Neural crest cell (in vitro differentiated cells): ENCODE measurements at regions not wholly inside any gene's neighbourhood (a gene's known extent, or its start where the extent isn't known, plus 50 kb on each side); places are given as distances from the start of the nearest gene placed in this dataset.

Source experiments
- DNase-seq: peaks from one replicate; pipeline ENCODE4 v3.0.0; 2021; ENCODE audit warnings: low read depth, mixed read lengths, low spot score
- H3K27ac Mint-ChIP-seq: one replicate; pipeline ENCODE4 v1.8.0; 2021; ENCODE audit warnings: mild to moderate bottlenecking, mixed read lengths; ENCODE audit not compliant: unreplicated experiment
- H3K27me3 Mint-ChIP-seq: 2 replicates; pipeline ENCODE4 v1.8.0; 2021; ENCODE audit warnings: low read depth, mild to moderate bottlenecking, mixed read lengths
- H3K36me3 Mint-ChIP-seq: 2 replicates; pipeline ENCODE4 v1.8.0; 2021; ENCODE audit warnings: low read depth, mild to moderate bottlenecking, mixed read lengths
- H3K4me1 Mint-ChIP-seq: 2 replicates; pipeline ENCODE4 v1.8.0; 2021; ENCODE audit warnings: mixed read lengths
- H3K4me3 Mint-ChIP-seq: one replicate; pipeline ENCODE4 v1.8.0; 2021; ENCODE audit warnings: mild to moderate bottlenecking, mixed read lengths
- H3K9me3 Mint-ChIP-seq: 2 replicates; pipeline ENCODE4 v1.8.0; 2021; ENCODE audit warnings: mixed read lengths
- CTCF ChIP-seq: fragments of 200-600 bp; sonication (generic); conservative IDR thresholded peaks from 2 replicates; pipeline ENCODE4 v1.5.0; 2021; ENCODE audit warnings: antibody characterized with exemption, mild to moderate bottlenecking

- peak overlapping the region; percentile 22 for H3K27ac Mint-ChIP-seq
- no peak for DNase-seq
- no peaks in the 10 kb centered on the region for H3K27me3 Mint-ChIP-seq
- no peaks in the 10 kb centered on the region for H3K36me3 Mint-ChIP-seq
- no peaks in the 10 kb centered on the region for H3K9me3 Mint-ChIP-seq
- H3K4me3 Mint-ChIP-seq: no peak overlapping the region
- H3K4me1 Mint-ChIP-seq: peaks cover 6% of the 10 kb centered on the region
- TF ChIP-seq CTCF: no peak
Measured at GRCh38 chr4:60314416-60314815, 885.7 kb upstream of the ADGRL3 start.

- Mint-ChIP-seq H3K36me3 (no peaks in the 10 kb centered on the region), H3K4me3 (no peak overlapping the region), H3K9me3 (no peaks in the 10 kb centered on the region), H3K27me3 (no peaks in the 10 kb centered on the region), H3K4me1 (peaks cover 6% of the 10 kb centered on the region), H3K27ac (no peak overlapping the region)
- TF ChIP-seq CTCF: no peak
- DNase-seq: no peak
Measured at GRCh38 chr4:60315586-60315985, 884.5 kb upstream of the ADGRL3 start.

- no peak for TF ChIP-seq CTCF
- Mint-ChIP-seq H3K36me3 (no peaks in the 10 kb centered on the region), H3K27ac (no peak overlapping the region), H3K4me1 (no peaks in the 10 kb centered on the region), H3K27me3 (no peaks in the 10 kb centered on the region), H3K9me3 (no peaks in the 10 kb centered on the region), H3K4me3 (no peak overlapping the region)
- no peak for DNase-seq
Measured at GRCh38 chr4:60326735-60327134, 873.4 kb upstream of the ADGRL3 start.

GRCh38 chr4:60327651-60328050 lies 872.5 kb upstream of the ADGRL3 start:
- H3K36me3 Mint-ChIP-seq: no peaks in the 10 kb centered on the region
- DNase-seq: no peak
- H3K4me1 Mint-ChIP-seq: no peaks in the 10 kb centered on the region
- H3K4me3 Mint-ChIP-seq: no peak overlapping the region
- no peak overlapping the region for H3K27ac Mint-ChIP-seq
- no peaks in the 10 kb centered on the region for H3K9me3 Mint-ChIP-seq
- TF ChIP-seq CTCF: no peak
- H3K27me3 Mint-ChIP-seq: no peaks in the 10 kb centered on the region

GRCh38 chr4:60344908-60345307 lies 855.2 kb upstream of the ADGRL3 start:
- Mint-ChIP-seq H3K27me3 (no peaks in the 10 kb centered on the region), H3K27ac (no peak overlapping the region), H3K36me3 (no peaks in the 10 kb centered on the region), H3K9me3 (no peaks in the 10 kb centered on the region), H3K4me3 (no peak overlapping the region), H3K4me1 (no peaks in the 10 kb centered on the region)
- no peak for DNase-seq
- TF ChIP-seq CTCF: no peak

- H3K27ac Mint-ChIP-seq: no peak overlapping the region
- H3K4me3 Mint-ChIP-seq: no peak overlapping the region
- no peaks in the 10 kb centered on the region for H3K9me3 Mint-ChIP-seq
- H3K4me1 Mint-ChIP-seq: no peaks in the 10 kb centered on the region
- TF ChIP-seq CTCF: no peak
- no peaks in the 10 kb centered on the region for H3K36me3 Mint-ChIP-seq
- DNase-seq: no peak
- no peaks in the 10 kb centered on the region for H3K27me3 Mint-ChIP-seq
Measured at GRCh38 chr4:60345392-60345791, 854.7 kb upstream of the ADGRL3 start.
